ENCODE measurements at regions not wholly inside any gene's neighbourhood (a gene's known extent, or its start where the extent isn't known, plus 50 kb on each side); places are given as distances from the start of the nearest gene placed in this dataset.
"Not testable (repeated sequence)": the region's sequence is repeated elsewhere in the genome, so short reads cannot be mapped to it uniquely, and the experiment has no call there.

DNA sequence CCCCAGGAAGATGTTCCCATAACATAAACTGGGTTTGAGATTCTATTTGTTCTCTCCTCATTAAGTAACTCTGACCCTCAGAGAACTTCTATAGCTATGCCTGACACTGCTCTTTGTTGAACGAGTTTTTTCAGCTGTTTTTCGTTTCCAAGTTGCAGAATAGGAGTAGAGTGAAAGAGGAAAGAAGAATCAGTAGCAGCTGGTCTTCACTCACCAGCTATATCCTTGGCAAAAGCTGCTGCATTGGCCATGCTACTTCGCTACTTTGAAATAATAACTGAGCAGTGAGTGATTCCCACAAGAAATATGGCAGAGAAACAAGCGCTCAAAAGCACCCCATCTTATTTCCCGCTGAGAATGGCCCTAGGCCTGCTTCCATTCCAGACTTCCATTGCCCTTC lies 329.0 kb downstream of the ISL1 start:
- Mint-ChIP-seq H3K27ac (no peak overlapping the region), H3K9me3 (peaks cover 10% of the 10 kb centered on the region), H3K27me3 (no peaks in the 10 kb centered on the region), H3K36me3 (no peaks in the 10 kb centered on the region), H3K4me3 (no peak overlapping the region), H3K4me1 (no peaks in the 10 kb centered on the region)
- no peak for DNase-seq
- CTCF ChIA-PET = no interaction called here

DNA sequence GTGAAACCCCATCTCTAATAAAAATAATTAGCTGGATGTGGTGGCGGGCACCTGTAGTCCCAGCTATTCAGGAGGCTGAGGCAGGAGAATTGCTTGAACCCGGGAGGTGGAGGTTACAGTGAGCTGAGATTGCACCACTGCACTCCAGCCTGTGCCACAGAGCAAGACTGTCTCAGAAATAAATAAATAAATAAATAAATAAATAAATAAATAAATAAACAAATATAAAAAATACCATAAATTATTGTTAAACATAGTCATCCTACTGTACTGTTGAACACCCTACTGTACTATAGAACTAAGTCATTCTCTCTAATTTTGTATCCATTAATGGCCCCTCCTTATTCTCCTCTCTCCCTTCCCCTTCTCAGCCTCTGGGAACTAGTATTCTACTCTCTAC lies 332.2 kb downstream of the ISL1 start:
- DNase-seq, H3K27ac Mint-ChIP-seq, H3K4me3 Mint-ChIP-seq, H3K9me3 Mint-ChIP-seq, H3K36me3 Mint-ChIP-seq, H3K27me3 Mint-ChIP-seq, H3K4me1 Mint-ChIP-seq, CTCF ChIA-PET: not testable (repeated sequence)

DNA sequence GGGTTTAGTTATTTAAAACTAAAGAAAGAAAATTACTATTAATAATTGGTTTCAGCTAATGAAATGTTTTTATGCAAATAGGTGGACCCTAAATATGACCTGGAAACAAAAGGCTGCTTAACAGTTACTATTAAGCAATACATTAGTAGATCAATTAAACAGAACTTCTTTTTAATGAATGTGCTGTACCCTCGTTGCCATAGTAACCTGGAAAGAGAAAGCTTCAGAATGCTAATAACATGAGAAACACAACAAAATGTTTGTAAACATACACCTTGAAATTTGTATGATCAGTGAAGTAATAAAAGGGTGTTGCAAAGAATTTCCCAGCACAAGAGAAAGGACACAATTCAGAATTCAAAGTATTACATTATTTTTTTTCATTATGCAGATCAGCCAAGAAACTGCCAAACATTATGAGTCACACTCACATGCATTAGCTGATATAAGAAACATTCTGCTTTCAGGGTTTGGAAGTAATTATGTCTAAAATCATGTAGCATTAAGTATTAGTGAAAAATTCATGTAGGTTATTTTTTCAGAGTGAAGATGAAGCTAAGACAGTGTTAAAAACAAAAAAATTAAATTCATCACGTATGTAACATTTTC lies 348.3 kb downstream of the ISL1 start:
- H3K4me1 Mint-ChIP-seq = no peaks in the 10 kb centered on the region
- peaks cover 7% of the 10 kb centered on the region for H3K9me3 Mint-ChIP-seq
- no peaks in the 10 kb centered on the region for H3K36me3 Mint-ChIP-seq
- CTCF ChIA-PET = no interaction called here
- H3K27me3 Mint-ChIP-seq = no peaks in the 10 kb centered on the region
- no peak for DNase-seq
- H3K27ac Mint-ChIP-seq = no peak overlapping the region
- H3K4me3 Mint-ChIP-seq = no peak overlapping the region

DNA sequence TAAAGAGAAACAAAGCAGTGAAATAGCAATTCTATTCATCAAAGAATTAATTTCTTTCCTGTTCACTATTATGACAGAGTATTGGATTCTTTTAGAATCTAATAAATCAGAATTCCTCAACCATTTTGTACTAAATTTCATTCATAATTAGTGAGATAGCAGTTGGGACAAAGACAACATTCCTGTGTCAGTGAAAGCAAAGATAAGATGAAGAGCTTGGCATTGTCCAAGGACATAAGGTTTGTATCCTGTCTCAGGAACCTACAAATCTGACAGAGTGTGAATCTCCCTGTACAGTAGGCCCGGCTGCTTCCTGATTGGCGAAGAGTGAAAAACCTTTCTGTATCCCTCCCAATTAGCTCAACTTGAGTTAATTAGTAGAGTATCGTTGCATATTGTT lies 349.1 kb downstream of the ISL1 start:
- no peak for DNase-seq
- H3K27ac Mint-ChIP-seq = no peak overlapping the region
- no peaks in the 10 kb centered on the region for H3K36me3 Mint-ChIP-seq
- H3K9me3 Mint-ChIP-seq = peaks cover 10% of the 10 kb centered on the region
- no peak overlapping the region for H3K4me3 Mint-ChIP-seq
- H3K27me3 Mint-ChIP-seq = no peaks in the 10 kb centered on the region
- H3K4me1 Mint-ChIP-seq = no peaks in the 10 kb centered on the region
- CTCF ChIA-PET = no interaction called here

DNA sequence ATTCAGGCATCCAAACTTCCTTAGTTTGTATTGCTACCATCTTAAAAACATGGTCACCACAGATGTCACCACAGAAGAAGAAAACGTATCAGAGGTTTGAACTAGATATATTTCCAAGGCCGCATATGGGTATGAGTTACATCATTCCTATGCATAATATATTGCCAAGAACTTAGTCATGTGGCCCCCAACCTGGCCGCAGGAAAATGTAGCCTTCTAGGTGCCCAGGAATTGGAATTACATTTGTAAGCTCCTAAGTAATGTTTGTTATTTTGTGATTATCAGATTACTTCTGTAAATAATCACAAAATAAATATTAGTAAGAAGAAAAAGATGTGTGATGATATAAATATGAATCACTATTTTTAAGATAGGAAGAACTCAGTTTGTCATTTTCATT lies 351.4 kb downstream of the ISL1 start:
- Mint-ChIP-seq H3K27ac (no peak overlapping the region), H3K36me3 (no peaks in the 10 kb centered on the region), H3K27me3 (no peaks in the 10 kb centered on the region), H3K9me3 (peaks cover 10% of the 10 kb centered on the region), H3K4me1 (no peaks in the 10 kb centered on the region), H3K4me3 (no peak overlapping the region)
- DNase-seq = no peak
- CTCF ChIA-PET = no interaction called here

DNA sequence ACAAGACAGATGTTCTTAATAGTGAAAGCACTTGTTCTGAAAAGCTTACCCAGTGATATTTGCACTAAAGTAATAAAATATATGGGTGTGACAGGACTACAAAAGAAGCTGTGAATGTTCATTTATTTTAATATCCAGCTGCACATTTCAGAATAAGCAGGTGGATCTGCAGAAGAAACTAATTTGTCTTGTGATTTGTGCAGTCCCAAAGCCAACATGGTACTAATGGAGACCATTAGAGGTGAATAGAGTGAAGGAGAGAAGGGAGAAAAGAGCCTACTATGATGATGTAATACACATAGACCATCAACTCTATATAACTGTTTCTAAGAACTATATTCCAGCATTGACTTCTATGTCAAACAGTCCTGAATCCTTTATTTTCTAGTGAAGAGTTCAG lies 362.8 kb downstream of the ISL1 start:
- CTCF ChIA-PET = no interaction called here
- Mint-ChIP-seq H3K4me1 (no peaks in the 10 kb centered on the region), H3K4me3 (no peak overlapping the region), H3K9me3 (peaks cover 13% of the 10 kb centered on the region), H3K27me3 (no peaks in the 10 kb centered on the region), H3K36me3 (no peaks in the 10 kb centered on the region), H3K27ac (no peak overlapping the region)
- no peak for DNase-seq

DNA sequence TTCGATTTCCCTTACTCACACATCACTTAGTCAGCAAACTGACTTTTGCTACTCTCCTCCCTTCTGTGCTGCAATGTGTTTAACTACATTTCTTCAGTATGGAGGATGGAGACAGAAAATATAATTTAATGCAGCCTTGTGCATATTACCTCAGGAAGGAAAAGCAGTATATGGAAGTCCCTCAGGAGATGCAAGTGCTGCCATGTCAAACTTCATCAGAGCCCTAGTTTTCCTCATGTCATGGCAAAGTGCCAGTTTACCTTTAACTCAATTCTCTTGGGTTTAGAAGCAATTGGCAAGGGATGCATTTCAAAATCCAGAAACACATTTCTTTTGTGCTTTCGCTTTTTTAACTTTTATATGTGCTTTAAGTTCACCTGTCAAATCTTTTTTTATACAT lies 365.4 kb downstream of the ISL1 start:
- no peaks in the 10 kb centered on the region for H3K36me3 Mint-ChIP-seq
- H3K27me3 Mint-ChIP-seq = no peaks in the 10 kb centered on the region
- no peak overlapping the region for H3K4me3 Mint-ChIP-seq
- peaks cover 5% of the 10 kb centered on the region for H3K9me3 Mint-ChIP-seq
- CTCF ChIA-PET = no interaction called here
- no peak overlapping the region for H3K27ac Mint-ChIP-seq
- H3K4me1 Mint-ChIP-seq = no peaks in the 10 kb centered on the region
- DNase-seq = no peak

All from activated naive CD4-positive, alpha-beta T cell treated with anti-CD3 and anti-CD28 coated beads, Interleukin-2, amount 10 ng/mL, durations not matched to agents 7 days and 5 days (primary cell).